HEK293T (cell line): ENCODE measurements at regions not wholly inside any gene's neighbourhood (a gene's known extent, or its start where the extent isn't known, plus 50 kb on each side); places are given as distances from the start of the nearest gene placed in this dataset.

Source experiments
- ARNT ChIP-seq: fragments of 450-650 bp; IDR thresholded peaks from 2 replicates; pipeline ENCODE4 v1.6.1; 2017; ENCODE audit warnings: mild to moderate bottlenecking
- BHLHE40 ChIP-seq: fragments of 450-650 bp; IDR thresholded peaks from 2 replicates; pipeline ENCODE4 v1.6.1; 2016; ENCODE audit warnings: mild to moderate bottlenecking, moderate library complexity, borderline replicate concordance
- FOXK2 ChIP-seq: fragments of 450-650 bp; IDR thresholded peaks from 2 replicates; pipeline ENCODE4 v1.6.1; 2016; ENCODE audit warnings: mild to moderate bottlenecking
- HDGF ChIP-seq: fragments of 450-650 bp; IDR thresholded peaks from 2 replicates; pipeline ENCODE4 v1.6.1; 2017; ENCODE audit warnings: antibody characterized with exemption, borderline replicate concordance
- SP1 ChIP-seq: fragments of 450-650 bp; IDR thresholded peaks from 2 replicates; pipeline ENCODE4 v1.6.1; 2017
- SUZ12 ChIP-seq: fragments of 450-650 bp; IDR thresholded peaks from 2 replicates; pipeline ENCODE4 v1.6.1; 2016; ENCODE audit warnings: mild to moderate bottlenecking

DNA sequence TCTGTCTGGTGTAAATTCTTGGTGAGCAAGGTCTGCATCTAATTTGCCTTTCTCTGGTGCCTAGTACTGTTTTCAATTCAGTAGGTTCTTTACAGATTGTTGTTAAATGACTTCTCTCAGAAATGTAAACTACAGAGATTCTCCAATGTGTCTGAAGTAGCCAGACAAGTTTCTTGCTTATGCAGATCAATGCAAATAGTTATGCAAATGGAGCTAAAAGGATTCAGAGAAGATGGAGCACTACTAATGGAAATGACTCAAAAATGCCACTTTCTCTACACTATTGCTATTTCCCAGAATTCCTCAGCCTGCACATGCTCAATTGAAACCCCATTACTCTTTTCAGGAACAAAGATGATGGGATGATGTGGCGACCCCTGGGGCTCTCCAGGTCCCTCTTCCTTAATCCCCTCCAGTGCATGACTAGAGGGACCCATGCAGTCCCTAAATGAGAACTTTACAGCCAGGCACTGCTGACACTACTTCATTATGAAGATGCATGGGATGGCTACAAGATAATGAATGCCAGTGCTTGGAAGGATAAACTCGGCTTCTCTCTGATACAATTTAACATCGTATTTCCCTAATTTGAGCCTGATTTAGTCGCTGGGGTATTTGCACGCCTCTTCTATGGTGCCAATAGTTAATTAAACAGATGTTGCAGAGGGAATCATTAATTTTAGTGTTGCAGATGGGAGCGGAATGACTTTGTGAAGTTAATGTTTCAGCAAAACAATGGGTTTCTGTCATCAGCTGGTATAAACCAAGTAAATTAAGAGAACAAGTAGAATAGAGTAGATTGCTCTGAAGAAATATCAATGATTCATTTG is 753.2 kb downstream of the TLR4 start:
- TF ChIP-seq HDGF (no peak), BHLHE40 (no peak), SP1 (no peak), FOXK2 (no peak), SUZ12 (no peak), ARNT (no peak)
